Inflammatory macrophage (primary cell): ENCODE measurements at regions not wholly inside any gene's neighbourhood (a gene's known extent, or its start where the extent isn't known, plus 50 kb on each side); places are given as distances from the start of the nearest gene placed in this dataset.

Experiments
- DNase-seq, 2 donors: peaks; one replicate each; pipeline ENCODE4 v3.0.0-alpha.2; 2020 to 2022

DNA sequence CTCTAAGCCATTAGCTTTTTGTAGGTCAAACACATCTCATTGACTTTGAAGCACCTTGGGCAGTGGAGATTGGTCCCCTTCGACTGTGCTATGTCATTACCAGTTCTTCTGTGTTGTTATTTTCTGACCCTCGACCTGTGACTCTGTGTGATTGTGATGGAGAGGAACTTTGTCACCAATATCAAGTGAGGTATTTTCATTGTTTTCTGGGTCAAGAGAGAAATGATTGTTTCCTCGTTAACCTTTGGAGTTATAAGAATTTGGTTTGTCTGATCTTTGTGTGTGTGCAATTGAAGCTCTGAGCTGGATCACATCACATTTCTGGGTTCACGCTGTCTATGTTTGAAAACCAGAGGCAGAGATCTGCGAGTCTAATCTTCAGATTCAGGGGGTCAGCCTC is 432.2 kb upstream of the KLF6 start:
- DNase-seq: no peak

DNA sequence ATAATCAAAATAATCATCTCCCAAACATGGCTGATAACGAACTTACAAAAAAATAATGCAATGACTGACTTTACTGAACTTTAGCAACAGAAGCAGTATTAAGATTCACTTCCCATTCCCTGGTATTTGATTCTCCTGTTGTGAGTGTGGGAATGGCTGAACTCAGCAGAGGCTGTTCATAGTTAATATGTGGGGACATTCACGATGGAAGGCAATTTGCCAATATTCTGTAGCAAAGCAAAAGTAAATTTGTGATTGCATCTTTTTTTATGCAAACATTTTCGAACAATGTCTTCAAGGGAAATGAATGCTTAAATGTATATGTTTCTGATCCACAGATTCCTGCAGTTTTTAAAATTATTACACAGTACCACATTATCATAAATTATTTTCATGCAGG is 431.7 kb upstream of the KLF6 start:
- no peak for DNase-seq

- DNase-seq: no peak
Observed at GRCh38 chr10:4215963-4216575, 431.1 kb upstream of the KLF6 start.

GRCh38 chr10:4215485-4215884 is 430.5 kb upstream of the KLF6 start:
- no peak for DNase-seq

DNA sequence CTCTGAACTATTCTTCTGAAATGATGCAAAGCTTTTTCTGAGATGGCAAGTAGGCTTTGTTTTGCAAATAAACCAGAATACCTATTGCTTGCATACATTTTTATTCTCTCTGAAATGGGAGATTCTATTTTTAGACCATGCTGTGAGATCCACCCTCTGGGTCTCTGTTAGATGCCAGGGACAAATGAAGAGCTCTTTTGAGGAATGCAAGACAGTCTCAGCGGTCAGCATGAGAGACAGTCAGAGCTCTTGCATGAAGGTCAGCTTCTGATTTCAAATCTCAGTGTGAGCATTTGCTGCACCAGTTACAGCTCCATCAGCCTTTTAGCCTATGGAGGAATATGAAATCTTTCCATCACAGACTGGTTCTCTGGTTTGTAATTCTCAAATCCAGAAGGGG is 429.9 kb upstream of the KLF6 start:
- DNase-seq: no peak

DNA sequence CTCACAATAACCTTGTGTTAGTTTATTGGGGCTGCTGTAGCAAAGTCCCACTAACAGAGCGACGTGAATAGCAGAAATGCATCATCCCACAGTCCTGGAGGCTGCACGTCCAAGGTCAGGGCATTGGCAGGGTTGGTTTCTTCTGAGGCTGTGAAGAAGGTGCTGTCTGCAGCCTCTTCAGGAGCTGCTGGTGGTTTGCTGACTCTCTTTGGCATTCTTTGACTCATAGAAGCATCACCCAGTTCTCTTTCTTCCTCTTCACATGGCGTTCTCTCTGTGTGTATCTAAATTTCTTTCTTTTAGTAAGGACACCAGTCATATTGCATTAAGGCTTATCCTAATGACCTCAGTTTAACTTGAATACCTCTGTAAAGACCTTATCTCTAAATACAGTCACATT is 428.4 kb upstream of the KLF6 start:
- DNase-seq: no peak

DNA sequence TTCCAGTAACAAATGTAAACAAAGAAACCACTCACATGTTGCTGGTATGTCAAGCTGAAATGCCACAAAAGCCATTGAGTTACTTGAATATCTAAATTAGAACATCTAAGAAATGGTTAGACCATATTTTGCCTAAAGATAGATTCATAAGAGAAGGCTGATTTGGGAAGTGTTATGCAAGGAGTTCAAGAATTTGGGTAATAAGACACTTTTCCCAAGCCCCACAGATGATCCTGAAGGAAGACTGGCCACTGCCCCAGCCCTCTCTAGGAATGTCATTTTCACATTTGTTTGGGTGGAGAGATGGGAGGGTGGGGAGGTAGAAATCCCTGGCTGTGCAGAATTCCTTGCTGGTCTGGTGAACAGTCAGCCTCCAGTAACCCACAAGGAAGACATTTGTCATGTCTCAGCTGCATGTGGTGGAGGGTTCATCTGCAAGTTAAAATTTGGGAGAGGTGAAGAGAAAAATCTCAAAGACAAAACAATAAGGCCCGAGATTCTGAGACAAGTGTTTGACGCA is 427.2 kb upstream of the KLF6 start:
- DNase-seq: no peak

- DNase-seq: no peak
Observed at GRCh38 chr10:4208499-4208898, 423.5 kb upstream of the KLF6 start.

DNA sequence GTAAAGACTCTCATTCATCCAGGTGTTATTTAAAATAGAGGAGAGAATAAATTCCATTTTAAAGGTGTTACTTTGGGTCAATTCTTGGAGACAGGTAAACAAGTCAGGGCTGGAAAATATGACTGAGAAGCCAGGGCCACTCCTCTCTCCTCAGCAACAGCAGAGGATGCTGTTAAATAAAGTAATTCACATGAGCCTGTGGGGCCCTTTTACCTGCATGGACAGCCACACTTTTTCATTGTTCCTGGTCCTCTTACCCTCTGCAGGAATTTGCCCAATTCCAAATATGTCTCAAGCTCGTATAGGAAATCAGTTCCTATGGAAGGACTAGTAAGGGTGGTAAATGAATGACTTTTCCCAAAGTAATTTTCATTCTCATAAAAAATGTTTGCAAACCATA is 420.1 kb upstream of the KLF6 start:
- DNase-seq: no peak

DNA sequence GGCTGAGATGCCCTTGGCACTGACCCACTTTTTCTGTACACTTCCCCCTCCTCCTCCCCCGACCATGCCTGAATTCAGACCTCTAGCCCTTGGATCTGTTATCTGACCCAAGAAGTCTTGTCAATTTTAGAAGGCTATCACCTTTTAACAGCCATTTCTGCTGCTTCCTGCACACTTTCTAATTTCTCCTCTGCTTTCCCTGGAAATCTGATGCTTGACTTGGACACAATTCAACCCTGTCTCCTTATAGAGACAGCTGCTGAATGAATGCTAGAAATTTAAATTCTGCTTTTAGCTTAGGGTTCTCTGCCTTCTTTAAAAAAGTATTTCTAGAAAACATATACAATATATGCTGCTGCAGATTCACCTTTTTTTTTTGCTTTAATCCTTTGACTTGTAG is 417.9 kb upstream of the KLF6 start:
- DNase-seq: no peak

DNA sequence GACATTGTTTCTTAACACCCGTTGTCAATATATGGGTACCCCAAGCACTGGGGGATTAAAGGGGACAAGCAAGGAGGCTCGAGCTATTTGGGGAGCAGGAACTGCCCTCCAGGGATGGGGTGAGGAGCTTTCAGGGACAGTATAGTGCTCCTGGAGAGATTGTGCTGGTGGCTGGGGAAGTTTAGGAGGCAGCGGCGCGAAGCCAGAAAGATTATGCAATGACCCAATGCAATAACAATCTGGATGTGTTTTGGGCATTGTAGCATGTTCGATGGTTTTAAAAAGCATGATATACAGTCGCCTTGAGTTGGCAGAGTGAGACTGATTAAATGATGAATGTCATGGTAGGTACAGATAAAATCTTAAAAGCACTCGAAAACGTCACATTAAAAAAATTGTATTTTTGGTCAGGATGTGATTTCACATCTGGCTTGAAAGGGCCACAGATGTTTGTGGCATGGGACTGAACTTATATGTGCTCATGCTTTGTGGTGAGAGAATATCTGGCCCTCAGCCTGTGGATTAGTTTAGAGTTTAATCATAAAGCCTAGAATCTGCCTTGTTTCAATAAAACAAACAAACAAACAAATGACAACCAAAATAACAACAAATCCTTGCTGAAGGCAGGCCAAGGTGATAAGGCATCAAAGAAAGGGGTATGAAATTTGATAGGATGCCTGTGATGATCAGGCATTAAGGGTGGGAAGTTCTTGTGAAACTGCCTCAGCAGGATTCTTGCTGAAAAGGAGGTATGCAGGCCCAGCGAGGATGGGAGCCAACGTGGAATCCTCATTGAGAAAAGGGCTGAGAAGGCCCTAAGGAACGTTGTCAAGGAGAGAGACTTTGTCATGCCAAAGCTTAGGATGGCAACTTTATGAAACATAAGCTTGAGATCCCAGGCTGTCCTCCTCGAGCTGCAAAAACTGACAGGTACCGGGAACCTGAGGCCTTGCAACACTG is 417.1 kb upstream of the KLF6 start:
- DNase-seq: peak in 1 of 2 donors; percentile 34

- no peak for DNase-seq
Observed at GRCh38 chr10:4199196-4199595, 414.2 kb upstream of the KLF6 start.

DNA sequence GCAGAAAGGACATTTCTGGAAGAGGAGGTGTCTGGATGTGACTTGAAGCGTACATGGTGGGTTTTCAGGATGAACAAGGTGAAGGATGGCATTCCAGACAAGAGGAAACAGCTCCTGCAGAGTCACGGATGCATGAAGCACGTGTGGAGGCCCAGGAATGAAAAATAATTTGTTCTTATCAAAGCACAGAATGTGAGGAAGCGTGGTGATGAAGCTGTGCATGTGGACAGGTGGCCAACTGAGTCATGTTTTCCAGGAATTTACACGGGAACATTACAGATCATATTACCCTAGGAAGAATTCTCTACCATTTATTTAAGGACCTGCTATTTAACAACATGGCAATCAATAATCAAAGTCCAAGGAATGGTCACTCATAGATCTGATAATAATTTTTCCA is 413.2 kb upstream of the KLF6 start:
- no peak for DNase-seq

DNA sequence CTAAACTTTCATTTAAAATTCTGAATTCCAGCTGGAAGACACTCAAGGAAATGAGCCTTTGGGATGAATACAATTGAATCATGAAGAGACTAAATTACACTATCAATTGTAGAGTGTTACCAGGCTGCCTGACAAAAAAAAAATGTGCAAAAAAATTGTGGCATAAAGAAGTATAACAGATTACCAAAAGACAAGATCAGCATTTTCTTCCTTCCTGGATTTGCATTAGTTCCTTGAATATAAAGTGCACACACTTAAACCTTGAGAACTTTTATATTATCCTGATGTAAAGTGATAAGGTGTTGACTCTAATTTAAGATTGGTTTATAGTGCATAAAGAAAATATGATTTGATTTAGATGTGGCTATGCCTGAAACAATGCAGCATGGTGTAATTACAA is 412.7 kb upstream of the KLF6 start:
- no peak for DNase-seq

DNA sequence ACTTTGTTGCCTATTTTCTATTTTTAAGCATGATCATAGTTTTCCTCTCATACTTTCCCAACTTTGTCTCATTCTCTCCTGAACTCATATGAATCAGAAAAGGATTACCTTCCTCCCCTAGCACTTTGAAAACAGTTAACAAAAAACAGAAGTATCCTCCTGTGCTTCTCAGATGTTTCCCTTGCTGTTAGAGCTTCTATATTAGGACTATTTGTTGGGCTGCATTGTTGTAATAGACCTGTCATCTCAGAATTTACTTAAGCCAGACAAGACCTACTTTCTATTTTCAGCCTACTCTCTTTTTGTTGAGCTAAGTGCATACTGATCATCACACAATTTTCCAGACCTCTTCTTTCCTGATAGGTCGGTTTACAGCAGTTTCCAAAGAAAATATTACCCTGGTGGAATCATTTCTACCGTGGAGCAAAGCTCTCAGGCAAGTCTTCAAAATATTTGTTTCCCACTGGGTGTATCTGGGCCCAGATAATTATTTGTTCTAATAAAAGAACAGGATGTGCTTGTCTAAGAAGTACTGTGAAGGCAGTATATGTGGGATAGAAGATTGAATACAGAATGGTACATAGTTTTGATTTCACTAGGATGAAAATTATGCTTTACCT is 411.9 kb upstream of the KLF6 start:
- DNase-seq: no peak

DNA sequence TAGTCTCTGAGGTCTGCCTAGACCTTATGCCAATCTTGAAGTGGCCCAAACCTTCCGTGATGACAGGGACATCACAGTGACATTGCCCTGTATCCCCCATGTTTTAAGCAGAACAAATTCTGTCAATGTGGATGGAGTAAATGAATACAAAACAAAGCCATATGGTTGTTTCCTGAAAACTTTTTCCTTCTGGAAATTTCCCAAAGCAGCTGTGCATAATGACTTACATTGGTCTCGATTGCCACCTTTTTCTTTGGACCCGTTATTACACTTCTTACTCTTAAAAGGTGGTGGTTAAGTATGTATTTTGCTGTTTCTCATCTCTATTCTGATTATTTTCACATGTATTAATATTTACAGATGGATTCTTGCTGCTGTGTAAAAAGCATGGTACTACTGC is 411.2 kb upstream of the KLF6 start:
- no peak for DNase-seq

- DNase-seq: no peak
Observed at GRCh38 chr10:4195213-4195612, 410.2 kb upstream of the KLF6 start.

- DNase-seq: no peak
Observed at GRCh38 chr10:4194231-4194630, 409.2 kb upstream of the KLF6 start.

GRCh38 chr10:4191894-4192293 is 406.9 kb upstream of the KLF6 start:
- no peak for DNase-seq

DNA sequence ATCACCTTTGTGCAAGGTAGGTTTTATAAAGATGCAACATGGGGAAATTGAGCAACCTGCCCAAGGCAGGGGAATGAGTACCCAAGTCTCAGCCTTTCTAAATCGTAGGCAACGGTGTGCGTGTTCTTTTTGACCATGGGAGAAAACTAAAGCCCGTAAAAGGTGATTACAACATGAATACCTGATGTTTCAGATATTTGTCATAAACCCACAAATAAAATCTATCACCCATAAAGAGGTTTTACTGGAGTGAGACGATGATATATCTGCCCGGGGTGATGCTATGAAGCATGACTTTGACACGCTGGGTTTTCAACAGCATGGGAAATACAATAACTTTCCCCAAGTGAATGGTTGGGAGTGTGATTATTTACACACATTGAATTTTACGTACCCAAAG is 406.3 kb upstream of the KLF6 start:
- DNase-seq: no peak

- DNase-seq: no peak
Observed at GRCh38 chr10:4190876-4191275, 405.9 kb upstream of the KLF6 start.

DNA sequence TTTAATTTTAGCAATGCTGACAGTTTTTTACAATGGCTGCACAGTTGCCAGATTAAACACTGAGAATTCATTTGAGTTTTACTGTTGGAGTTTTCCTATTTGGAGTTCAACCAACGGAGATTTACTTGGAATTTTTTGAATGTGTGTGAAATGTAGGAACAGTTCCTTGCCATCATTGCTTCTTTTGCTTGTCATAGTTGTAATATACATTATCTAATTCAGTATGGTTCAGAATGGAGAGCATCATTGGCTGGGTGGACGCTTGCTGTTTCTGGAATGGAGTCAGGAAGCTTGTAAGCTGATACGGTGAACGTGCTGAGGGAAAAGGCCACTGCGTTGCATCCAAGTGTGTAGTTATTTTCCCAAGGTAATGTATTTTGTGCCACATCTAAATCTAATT is 404.3 kb upstream of the KLF6 start:
- DNase-seq: no peak

DNA sequence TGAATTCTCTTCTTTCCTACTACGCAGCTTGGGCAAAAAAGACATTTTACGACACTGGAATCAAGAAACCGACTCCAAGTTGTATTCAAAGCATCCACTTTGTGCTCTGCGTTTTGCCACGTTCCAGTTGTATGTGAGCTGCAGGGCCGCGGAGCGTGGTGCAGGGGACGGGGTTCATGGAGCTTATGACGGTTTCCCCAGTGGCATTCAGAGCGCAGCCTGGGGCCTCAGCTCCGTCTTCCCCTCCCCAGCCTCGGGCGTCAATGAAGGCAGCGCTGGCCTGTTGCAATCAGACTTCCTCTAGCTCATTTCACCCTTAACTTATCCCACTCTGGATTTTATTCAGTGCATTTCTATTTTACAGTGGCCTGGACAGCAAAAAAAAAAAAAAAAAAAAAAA is 403.4 kb upstream of the KLF6 start:
- no peak for DNase-seq
